MM.1S (cell line): ENCODE measurements at regions not wholly inside any gene's neighbourhood (a gene's known extent, or its start where the extent isn't known, plus 50 kb on each side); places are given as distances from the start of the nearest gene placed in this dataset.

Source experiments
- DNase-seq: peaks from one replicate; pipeline ENCODE4 v3.0.0-alpha.2; 2015
- H2AFZ ChIP-seq: fragments of 300-600 bp; sonication (generic); 2 replicates; pipeline ENCODE4 v1.6.0; 2016; ENCODE audit warnings: antibody characterized with exemption, low read length
- H3F3A ChIP-seq: fragments of 300-600 bp; sonication (generic); 2 replicates; pipeline ENCODE4 v1.6.1; 2016; ENCODE audit warnings: mild to moderate bottlenecking, antibody characterized with exemption, low read length, moderate library complexity, mixed read lengths; ENCODE audit not compliant: insufficient read depth
- H3K27ac ChIP-seq: fragments of 300-600 bp; sonication (generic); 2 replicates; pipeline ENCODE4 v1.5.1; 2016; ENCODE audit warnings: mild to moderate bottlenecking, low read length
- H3K27me3 ChIP-seq: fragments of 300-600 bp; sonication (generic); replicated peaks from 2 replicates; pipeline ENCODE4 v1.6.0; 2016; ENCODE audit warnings: low read length; ENCODE audit not compliant: insufficient read depth
- H3K36me3 ChIP-seq: fragments of 300-600 bp; sonication (generic); replicated peaks from 2 replicates; pipeline ENCODE4 v1.6.1; 2016; ENCODE audit warnings: mild to moderate bottlenecking, low read length, mixed read lengths; ENCODE audit not compliant: insufficient read depth
- H3K4me1 ChIP-seq: fragments of 300-600 bp; sonication (generic); 2 replicates; pipeline ENCODE4 v1.6.1; 2016; ENCODE audit warnings: low read length, mixed read lengths
- H3K4me2 ChIP-seq: fragments of 300-600 bp; sonication (generic); 2 replicates; pipeline ENCODE4 v1.6.0; 2016; ENCODE audit warnings: low read depth, low read length
- H3K4me3 ChIP-seq: fragments of 300-600 bp; sonication (generic); 2 replicates; pipeline ENCODE4 v1.5.1; 2016; ENCODE audit warnings: low read length, mixed read lengths
- H3K79me2 ChIP-seq: fragments of 300-600 bp; sonication (generic); 2 replicates; pipeline ENCODE4 v1.6.1; 2016; ENCODE audit warnings: mixed run types, low read length, mixed read lengths
- H3K9ac ChIP-seq: fragments of 300-600 bp; sonication (generic); 2 replicates; pipeline ENCODE4 v1.6.1; 2016; ENCODE audit warnings: low read length, mixed read lengths
- H3K9me2 ChIP-seq: fragments of 300-600 bp; sonication (generic); replicated peaks from 2 replicates; pipeline ENCODE4 v1.6.1; 2016; ENCODE audit warnings: mild to moderate bottlenecking, low read length, mixed read lengths; ENCODE audit not compliant: insufficient read depth
- H3K9me3 ChIP-seq: fragments of 300-600 bp; sonication (generic); replicated peaks from 2 replicates; pipeline ENCODE4 v1.6.1; 2016; ENCODE audit warnings: mild to moderate bottlenecking, low read length, mixed read lengths; ENCODE audit not compliant: insufficient read depth
- H4K20me1 ChIP-seq: fragments of 300-600 bp; sonication (generic); 2 replicates; pipeline ENCODE4 v1.6.1; 2016; ENCODE audit warnings: mild to moderate bottlenecking, low read length, moderate library complexity, mixed read lengths; ENCODE audit not compliant: insufficient read depth
- CTCF ChIP-seq: fragments of 300-600 bp; sonication (generic); IDR thresholded peaks from 2 replicates; pipeline ENCODE4 v1.5.1; 2016; ENCODE audit warnings: antibody characterized with exemption, low read length, mixed read lengths
- EZH2 ChIP-seq: fragments of 300-600 bp; sonication (generic); optimal IDR thresholded peaks from 2 replicates; pipeline ENCODE3; 2017; ENCODE audit warnings: low read depth, mild to moderate bottlenecking, antibody characterized with exemption, low read length, mixed read lengths
- EZH2phosphoT487 ChIP-seq: fragments of 300-600 bp; sonication (generic); IDR thresholded peaks from 2 replicates; pipeline ENCODE4 v1.6.1; 2018; ENCODE audit warnings: antibody characterized with exemption, low read length

- Histone ChIP-seq H3K27me3 (no peaks in the 10 kb centered on the region), H3K9me3 (no peaks in the 10 kb centered on the region), H3K4me2 (no peak overlapping the region), H3K9ac (no peak overlapping the region), H2AFZ (no peak overlapping the region), H3K79me2 (no peaks in the 10 kb centered on the region), H3K4me1 (no peaks in the 10 kb centered on the region), H3K27ac (no peak overlapping the region), H3F3A (no peaks in the 10 kb centered on the region), H4K20me1 (no peaks in the 10 kb centered on the region), H3K36me3 (no peaks in the 10 kb centered on the region), H3K4me3 (no peak overlapping the region), H3K9me2 (no peaks in the 10 kb centered on the region)
- DNase-seq, result no peak
- TF ChIP-seq EZH2, result no peak
- TF ChIP-seq EZH2phosphoT487, result no peak
- no peak for TF ChIP-seq CTCF
Measured at GRCh38 chr2:239509373-239510143, 108.7 kb upstream of the HDAC4 start.

GRCh38 chr2:239508261-239508660 lies 107.4 kb upstream of the HDAC4 start:
- no peaks in the 10 kb centered on the region for H3K9me2 ChIP-seq
- H4K20me1 ChIP-seq, result no peaks in the 10 kb centered on the region
- H3K9ac ChIP-seq, result no peak overlapping the region
- H3K4me3 ChIP-seq, result no peak overlapping the region
- H2AFZ ChIP-seq, result no peak overlapping the region
- no peaks in the 10 kb centered on the region for H3K4me1 ChIP-seq
- H3K27me3 ChIP-seq, result no peaks in the 10 kb centered on the region
- TF ChIP-seq EZH2 (no peak), EZH2phosphoT487 (no peak), CTCF (no peak)
- no peak overlapping the region for H3K27ac ChIP-seq
- no peaks in the 10 kb centered on the region for H3F3A ChIP-seq
- no peaks in the 10 kb centered on the region for H3K9me3 ChIP-seq
- no peaks in the 10 kb centered on the region for H3K79me2 ChIP-seq
- H3K36me3 ChIP-seq, result no peaks in the 10 kb centered on the region
- no peak for DNase-seq
- H3K4me2 ChIP-seq, result no peak overlapping the region

GRCh38 chr2:239507576-239508258 lies 106.9 kb upstream of the HDAC4 start:
- no peak overlapping the region for H3K27ac ChIP-seq
- no peaks in the 10 kb centered on the region for H3K79me2 ChIP-seq
- H3K27me3 ChIP-seq, result no peaks in the 10 kb centered on the region
- H3K4me3 ChIP-seq, result no peak overlapping the region
- no peaks in the 10 kb centered on the region for H4K20me1 ChIP-seq
- H3K9me2 ChIP-seq, result no peaks in the 10 kb centered on the region
- no peak overlapping the region for H3K9ac ChIP-seq
- H3K4me2 ChIP-seq, result no peak overlapping the region
- no peaks in the 10 kb centered on the region for H3K9me3 ChIP-seq
- H3K36me3 ChIP-seq, result no peaks in the 10 kb centered on the region
- no peaks in the 10 kb centered on the region for H3F3A ChIP-seq
- TF ChIP-seq EZH2 (no peak), CTCF (no peak), EZH2phosphoT487 (no peak)
- no peaks in the 10 kb centered on the region for H3K4me1 ChIP-seq
- DNase-seq, result no peak
- no peak overlapping the region for H2AFZ ChIP-seq
